RWPE2 (cell line): ENCODE measurements at regions not wholly inside any gene's neighbourhood (a gene's known extent, or its start where the extent isn't known, plus 50 kb on each side); places are given as distances from the start of the nearest gene placed in this dataset.
"Not testable (repeated sequence)": the region's sequence is repeated elsewhere in the genome, so short reads cannot be mapped to it uniquely, and the experiment has no call there.

ENCODE experiments used
- ATAC-seq: fragments of 200-7000 bp; cut with Tn5 transposase; 3 replicates; pipeline ENCODE4 v1.9.1; 2021; ENCODE audit warnings: low read depth
- DNase-seq: peaks from one replicate; pipeline ENCODE4 v3.0.0-alpha.2; 2020; ENCODE audit warnings: low spot score
- H3K27ac ChIP-seq: fragments of 450-650 bp; 2 replicates; pipeline ENCODE4 v1.5.1; 2017; ENCODE audit warnings: mild to moderate bottlenecking; ENCODE audit not compliant: poor library complexity, severe bottlenecking
- H3K27me3 ChIP-seq: fragments of 250-450 bp; sonication (Bioruptor Pico); 2 replicates; pipeline ENCODE4 v1.5.1; 2021; ENCODE audit warnings: mild to moderate bottlenecking, moderate library complexity; ENCODE audit not compliant: insufficient read depth, poor library complexity, severe bottlenecking
- H3K36me3 ChIP-seq: fragments of 250-450 bp; sonication (Bioruptor Pico); 2 replicates; pipeline ENCODE4 v1.5.1; 2020; ENCODE audit warnings: low read depth, mild to moderate bottlenecking, moderate library complexity
- H3K4me1 ChIP-seq: fragments of 250-450 bp; sonication (Bioruptor Pico); 2 replicates; pipeline ENCODE4 v1.5.1; 2021; ENCODE audit warnings: mild to moderate bottlenecking, moderate library complexity; ENCODE audit not compliant: insufficient read depth, poor library complexity, severe bottlenecking
- H3K4me3 ChIP-seq: fragments of 250-450 bp; sonication (Bioruptor Pico); 2 replicates; pipeline ENCODE4 v1.5.1; 2021; ENCODE audit warnings: mild to moderate bottlenecking, moderate library complexity; ENCODE audit not compliant: severe bottlenecking
- H3K9me3 ChIP-seq: fragments of 250-450 bp; sonication (Bioruptor Pico); 2 replicates; pipeline ENCODE4 v1.5.1; 2021; ENCODE audit warnings: mild to moderate bottlenecking, moderate library complexity; ENCODE audit not compliant: severe bottlenecking
- CTCF ChIP-seq: fragments of 450-650 bp; IDR thresholded peaks from one replicate; pipeline ENCODE4 v1.5.1; 2017; ENCODE audit warnings: mild to moderate bottlenecking, moderate library complexity; ENCODE audit not compliant: poor library complexity, severe bottlenecking

DNA sequence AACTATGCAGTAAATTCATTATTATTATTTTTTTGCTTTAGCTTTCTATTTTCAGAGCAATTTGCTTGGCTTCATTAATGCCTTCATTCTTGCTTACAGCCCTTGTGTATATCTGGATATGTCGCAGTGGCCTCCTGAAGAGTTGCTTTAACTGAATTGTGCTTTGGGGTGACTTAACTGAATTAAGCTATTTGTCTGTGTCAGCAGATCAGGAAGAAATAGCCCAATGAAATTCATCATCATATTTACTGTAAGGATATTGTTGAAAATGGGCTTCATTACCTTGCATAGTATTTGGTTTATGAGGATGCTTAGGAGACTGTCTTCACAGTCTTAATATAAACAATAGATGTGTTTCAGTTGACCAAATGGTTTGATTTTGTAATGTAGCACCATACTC is 59.7 kb upstream of the PIP4K2A start:
- no peak for DNase-seq
- Histone ChIP-seq H3K9me3 (no peaks in the 10 kb centered on the region), H3K27ac (no peak overlapping the region), H3K36me3 (no peaks in the 10 kb centered on the region), H3K4me3 (no peak overlapping the region), H3K4me1 (no peaks in the 10 kb centered on the region), H3K27me3 (no peaks in the 10 kb centered on the region)
- ATAC-seq = no peak
- TF ChIP-seq CTCF = no peak

GRCh38 chr10:22771631-22772030 is 57.3 kb upstream of the PIP4K2A start:
- not testable (repeated sequence) for DNase-seq, H3K4me1 ChIP-seq, H3K27me3 ChIP-seq, ATAC-seq, H3K27ac ChIP-seq, H3K9me3 ChIP-seq, H3K4me3 ChIP-seq, H3K36me3 ChIP-seq

DNA sequence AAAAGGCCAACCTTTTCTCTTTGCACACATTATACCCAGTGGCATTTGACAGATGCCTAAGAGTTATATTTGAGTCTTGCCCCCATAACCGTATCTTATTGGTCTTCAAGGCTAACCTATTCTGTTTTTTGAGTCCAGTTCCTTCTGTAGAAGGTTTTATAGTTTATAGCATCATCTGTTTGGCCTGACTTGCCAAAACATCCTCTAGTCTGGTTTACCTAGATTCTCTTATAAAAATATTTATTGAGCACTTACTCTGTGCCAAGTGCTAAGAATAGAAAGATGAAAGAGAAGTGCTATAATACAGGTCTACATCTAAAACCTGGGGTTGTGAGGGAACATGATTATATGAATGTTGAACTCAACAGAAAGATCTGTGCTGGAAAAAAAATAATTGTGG is 55.9 kb upstream of the PIP4K2A start:
- DNase-seq (no peak), ATAC-seq (no peak)
- no peak overlapping the region for H3K4me3 ChIP-seq
- no peaks in the 10 kb centered on the region for H3K4me1 ChIP-seq
- H3K36me3 ChIP-seq = no peaks in the 10 kb centered on the region
- no peaks in the 10 kb centered on the region for H3K9me3 ChIP-seq
- no peaks in the 10 kb centered on the region for H3K27me3 ChIP-seq
- no peak for TF ChIP-seq CTCF
- no peak overlapping the region for H3K27ac ChIP-seq

DNA sequence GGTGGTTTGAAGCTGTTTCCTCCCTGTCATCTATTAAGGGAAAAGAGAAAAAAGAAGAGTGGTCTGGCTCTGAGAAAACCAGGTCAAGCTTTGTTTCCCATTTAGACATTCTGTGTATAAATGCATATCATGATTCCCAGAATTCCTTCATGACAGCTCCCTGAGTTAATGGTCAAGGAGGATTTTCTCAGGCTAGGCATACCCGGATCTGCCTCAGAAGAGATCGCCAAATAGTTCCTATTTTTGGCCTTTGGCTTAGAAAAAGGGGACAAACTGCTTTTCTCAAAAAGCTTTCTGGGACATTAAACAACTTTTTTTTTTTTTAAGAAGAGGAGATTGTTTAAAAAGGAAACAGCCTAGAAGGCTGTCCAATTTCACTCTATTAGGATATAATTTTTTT is 53.5 kb upstream of the PIP4K2A start:
- DNase-seq (no peak), ATAC-seq (no peak)
- H3K4me1 ChIP-seq = no peaks in the 10 kb centered on the region
- no peak overlapping the region for H3K27ac ChIP-seq
- no peaks in the 10 kb centered on the region for H3K36me3 ChIP-seq
- H3K27me3 ChIP-seq = no peaks in the 10 kb centered on the region
- TF ChIP-seq CTCF = no peak
- H3K4me3 ChIP-seq = no peak overlapping the region
- H3K9me3 ChIP-seq = no peaks in the 10 kb centered on the region

GRCh38 chr10:22766693-22767092 is 52.3 kb upstream of the PIP4K2A start:
- no peak for TF ChIP-seq CTCF
- Histone ChIP-seq H3K4me3 (no peak overlapping the region), H3K4me1 (no peaks in the 10 kb centered on the region), H3K36me3 (no peaks in the 10 kb centered on the region), H3K27ac (no peak overlapping the region), H3K9me3 (no peaks in the 10 kb centered on the region), H3K27me3 (no peaks in the 10 kb centered on the region)
- ATAC-seq (no peak), DNase-seq (no peak)
